ENCODE measurements at regions not wholly inside any gene's neighbourhood (a gene's known extent, or its start where the extent isn't known, plus 50 kb on each side); places are given as distances from the start of the nearest gene placed in this dataset.
A peak's percentile ranks its signal among the peaks of the same experiment; 100 is the strongest.
"Not testable (repeated sequence)": the region's sequence is repeated elsewhere in the genome, so short reads cannot be mapped to it uniquely, and the experiment has no call there.

- no peak for TF ChIP-seq SPI1 (IDR thresholded peaks at IDR 0.05; ENCODE audit: low read depth, low read length)
- no peak for TF ChIP-seq POLR2A (IDR thresholded peaks at IDR 0.05; ENCODE audit: low read depth, low read length)
- TF ChIP-seq TAF1 (IDR thresholded peaks at IDR 0.05; ENCODE audit: low read depth, low read length): no peak
- TF ChIP-seq POU2F2 (IDR thresholded peaks at IDR 0.05; ENCODE audit: low read depth, low read length): no peak
- DNase-seq (ENCODE audit: insufficient read length, low spot score) (no peak), FAIRE-seq (no peak)
These were observed 83.2 kb upstream of the RHOU start for GRCh38 chr1:228652116-228652515.

- FAIRE-seq; DNase-seq (ENCODE audit: insufficient read length, low spot score): not testable (repeated sequence)
These were observed 82.2 kb upstream of the RHOU start for GRCh38 chr1:228653057-228653456.

DNA sequence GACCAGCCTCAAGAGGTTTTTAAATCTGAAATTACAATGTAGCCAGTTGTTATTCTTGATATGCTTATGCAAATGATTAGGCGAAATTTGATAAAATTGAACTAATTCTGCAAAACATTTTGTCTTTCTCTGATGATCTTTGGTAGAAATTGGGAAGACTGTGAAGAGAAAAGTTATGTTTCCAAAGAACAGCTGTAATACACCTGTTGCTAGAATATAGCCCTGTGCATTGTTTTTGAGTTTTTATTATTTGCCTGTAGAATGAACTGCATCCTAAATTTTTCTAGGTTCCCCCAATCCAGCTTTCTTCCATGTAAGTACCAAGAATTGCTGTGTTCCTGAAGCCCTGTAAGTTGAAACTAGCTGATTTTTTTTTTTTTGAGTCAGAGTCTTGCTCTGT, 81.5 kb upstream of the RHOU start:
- FAIRE-seq (no peak), DNase-seq (ENCODE audit: insufficient read length, low spot score) (no peak)
- TF ChIP-seq TAF1 (IDR thresholded peaks at IDR 0.05; ENCODE audit: low read depth, low read length) (no peak), POLR2A (IDR thresholded peaks at IDR 0.05; ENCODE audit: low read depth, low read length) (no peak), POU2F2 (IDR thresholded peaks at IDR 0.05; ENCODE audit: low read depth, low read length) (no peak), POLR2AphosphoS5 (IDR thresholded peaks at IDR 0.05; ENCODE audit: low read depth, low read length) (no peak), PAX5 (IDR thresholded peaks at IDR 0.05; ENCODE audit: insufficient read depth, low read length, severe bottlenecking) (no peak), SPI1 (IDR thresholded peaks at IDR 0.05; ENCODE audit: low read depth, low read length) (no peak)

DNA sequence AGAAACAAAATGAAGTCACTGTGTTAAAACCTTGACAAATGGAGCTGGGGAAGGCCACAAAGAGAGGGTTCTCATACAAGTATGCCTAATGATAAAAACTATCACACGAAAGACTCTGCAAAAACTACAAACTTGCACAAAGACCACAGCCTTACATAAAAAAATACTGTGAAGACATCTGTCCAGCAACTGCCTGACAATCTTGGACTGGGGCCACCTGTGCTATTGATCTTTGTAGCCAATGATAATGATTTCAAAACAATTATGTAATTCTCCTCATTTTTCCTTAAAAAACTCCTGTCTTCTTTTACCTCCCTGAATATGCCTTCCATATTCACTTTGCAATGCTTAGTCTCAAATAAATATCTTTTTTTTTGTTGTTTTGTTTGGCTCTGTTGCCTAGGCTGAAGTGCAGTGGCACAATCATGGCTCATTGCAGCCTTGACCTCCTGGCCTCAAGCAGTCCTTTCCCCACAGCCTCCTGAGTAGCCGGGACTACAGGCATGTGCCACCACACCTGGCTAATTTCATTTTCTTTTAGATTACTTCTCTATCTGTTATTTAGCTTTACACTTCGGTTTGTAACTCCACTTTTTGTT, 79.4 kb upstream of the RHOU start:
- no peak for FAIRE-seq
- no peak for DNase-seq (ENCODE audit: insufficient read length, low spot score)
- TF ChIP-seq SPI1 (IDR thresholded peaks at IDR 0.05; ENCODE audit: low read depth, low read length) (no peak), POLR2A (IDR thresholded peaks at IDR 0.05; ENCODE audit: low read depth, low read length) (no peak), POLR2AphosphoS5 (IDR thresholded peaks at IDR 0.05; ENCODE audit: low read depth, low read length) (no peak), PAX5 (IDR thresholded peaks at IDR 0.05; ENCODE audit: insufficient read depth, low read length, severe bottlenecking) (no peak), POU2F2 (IDR thresholded peaks at IDR 0.05; ENCODE audit: low read depth, low read length) (no peak), TAF1 (IDR thresholded peaks at IDR 0.05; ENCODE audit: low read depth, low read length) (no peak)

DNA sequence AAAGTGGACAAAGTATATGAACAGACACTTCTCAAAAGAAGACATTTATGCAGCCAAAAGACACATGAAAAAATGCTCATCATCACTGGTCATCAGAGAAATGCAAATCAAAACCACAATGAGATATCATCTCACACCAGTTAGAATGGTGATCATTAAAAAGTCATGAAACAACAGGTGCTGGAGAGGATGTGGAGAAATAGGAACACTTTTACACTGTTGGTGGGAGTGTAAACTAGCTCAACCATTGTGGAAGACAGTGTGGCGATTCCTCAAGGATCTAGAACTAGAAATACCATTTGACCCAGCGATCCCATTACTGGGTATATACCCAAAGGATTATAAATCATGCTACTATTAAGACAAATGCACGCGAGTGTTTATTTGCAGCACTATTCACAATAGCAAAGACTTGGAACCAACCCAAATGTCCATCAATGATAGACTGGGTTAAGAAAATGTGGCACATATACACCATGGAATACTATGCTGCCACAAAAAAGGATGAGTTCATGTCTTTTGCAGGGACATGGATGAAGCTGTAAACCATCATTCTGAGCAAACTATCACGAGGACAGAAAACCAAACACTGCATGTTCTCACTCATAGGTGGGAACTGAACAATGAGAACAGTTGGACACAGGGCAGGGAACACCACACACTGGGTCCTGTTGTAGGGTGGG, 73.1 kb upstream of the RHOU start:
- not testable (repeated sequence) for DNase-seq (ENCODE audit: insufficient read length, low spot score); FAIRE-seq

- TF ChIP-seq POU2F2 (IDR thresholded peaks at IDR 0.05; ENCODE audit: low read depth, low read length) (no peak), PAX5 (IDR thresholded peaks at IDR 0.05; ENCODE audit: insufficient read depth, low read length, severe bottlenecking) (no peak), SPI1 (IDR thresholded peaks at IDR 0.05; ENCODE audit: low read depth, low read length) (no peak), POLR2AphosphoS5 (IDR thresholded peaks at IDR 0.05; ENCODE audit: low read depth, low read length) (no peak), POLR2A (IDR thresholded peaks at IDR 0.05; ENCODE audit: low read depth, low read length) (no peak), TAF1 (IDR thresholded peaks at IDR 0.05; ENCODE audit: low read depth, low read length) (no peak)
- DNase-seq (ENCODE audit: insufficient read length, low spot score) (peak; percentile 41), FAIRE-seq (peak; percentile 43)
These were observed 70.8 kb upstream of the RHOU start for GRCh38 chr1:228664399-228664914.

- no peak for TF ChIP-seq TAF1 (IDR thresholded peaks at IDR 0.05; ENCODE audit: low read depth, low read length)
- no peak for TF ChIP-seq PAX5 (IDR thresholded peaks at IDR 0.05; ENCODE audit: insufficient read depth, low read length, severe bottlenecking)
- FAIRE-seq: no peak
- DNase-seq (ENCODE audit: insufficient read length, low spot score): no peak
These were observed 68.3 kb upstream of the RHOU start for GRCh38 chr1:228666686-228667623.

GRCh38 chr1:228668553-228669241, 66.6 kb upstream of the RHOU start:
- TF ChIP-seq POLR2AphosphoS5 (IDR thresholded peaks at IDR 0.05; ENCODE audit: low read depth, low read length): no peak
- TF ChIP-seq PAX5 (IDR thresholded peaks at IDR 0.05; ENCODE audit: insufficient read depth, low read length, severe bottlenecking): no peak
- TF ChIP-seq POLR2A (IDR thresholded peaks at IDR 0.05; ENCODE audit: low read depth, low read length): no peak
- TF ChIP-seq TAF1 (IDR thresholded peaks at IDR 0.05; ENCODE audit: low read depth, low read length): no peak
- no peak for TF ChIP-seq POU2F2 (IDR thresholded peaks at IDR 0.05; ENCODE audit: low read depth, low read length)
- TF ChIP-seq SPI1 (IDR thresholded peaks at IDR 0.05; ENCODE audit: low read depth, low read length): no peak
- no peak for FAIRE-seq
- no peak for DNase-seq (ENCODE audit: insufficient read length, low spot score)

- TF ChIP-seq POLR2A (IDR thresholded peaks at IDR 0.05; ENCODE audit: low read depth, low read length): no peak
- no peak for TF ChIP-seq POLR2AphosphoS5 (IDR thresholded peaks at IDR 0.05; ENCODE audit: low read depth, low read length)
- TF ChIP-seq TAF1 (IDR thresholded peaks at IDR 0.05; ENCODE audit: low read depth, low read length): no peak
- TF ChIP-seq POU2F2 (IDR thresholded peaks at IDR 0.05; ENCODE audit: low read depth, low read length): no peak
- TF ChIP-seq PAX5 (IDR thresholded peaks at IDR 0.05; ENCODE audit: insufficient read depth, low read length, severe bottlenecking): no peak
- no peak for TF ChIP-seq SPI1 (IDR thresholded peaks at IDR 0.05; ENCODE audit: low read depth, low read length)
- DNase-seq (ENCODE audit: insufficient read length, low spot score): no peak
- FAIRE-seq: no peak
These were observed 66.1 kb upstream of the RHOU start for GRCh38 chr1:228669242-228669585.

- DNase-seq (ENCODE audit: insufficient read length, low spot score); FAIRE-seq: not testable (repeated sequence)
These were observed 54.2 kb upstream of the RHOU start for GRCh38 chr1:228681076-228681565.

Measured in GM12891 (cell line).